H9 (cell line): ENCODE measurements at regions not wholly inside any gene's neighbourhood (a gene's known extent, or its start where the extent isn't known, plus 50 kb on each side); places are given as distances from the start of the nearest gene placed in this dataset.

Experiments
- DNase-seq: peaks from one replicate; pipeline ENCODE4 v3.0.0-alpha.2; 2017
- H2AFZ ChIP-seq: one replicate; pipeline ENCODE4 v1.6.1; 2013; ENCODE audit warnings: mild to moderate bottlenecking, low read length, control low read depth, moderate library complexity
- H2AK5ac ChIP-seq: 2 replicates; pipeline ENCODE4 v1.6.1; 2013; ENCODE audit warnings: low read length, control low read depth, mixed read lengths; ENCODE audit not compliant: insufficient read length
- H2BK120ac ChIP-seq: one replicate; pipeline ENCODE4 v1.6.1; 2013; ENCODE audit warnings: low read depth, mild to moderate bottlenecking, low read length, control low read depth, inconsistent platforms; ENCODE audit not compliant: poor library complexity, severe bottlenecking
- H2BK12ac ChIP-seq: 2 replicates; pipeline ENCODE4 v1.6.1; 2013; ENCODE audit warnings: low read length, control low read depth, mixed read lengths, low read depth; ENCODE audit not compliant: insufficient read length
- H2BK15ac ChIP-seq: 2 replicates; pipeline ENCODE4 v1.6.1; 2013; ENCODE audit warnings: low read depth, low read length, control low read depth
- H2BK20ac ChIP-seq: one replicate; pipeline ENCODE4 v1.6.1; 2013; ENCODE audit warnings: low read depth, mild to moderate bottlenecking, low read length, control low read depth, inconsistent platforms; ENCODE audit not compliant: poor library complexity, severe bottlenecking
- H2BK5ac ChIP-seq: 2 replicates; pipeline ENCODE4 v1.6.1; 2013; ENCODE audit warnings: low read length, control low read depth, mixed read lengths; ENCODE audit not compliant: insufficient read length
- H3K14ac ChIP-seq: 2 replicates; pipeline ENCODE4 v1.6.1; 2013; ENCODE audit warnings: low read length, control low read depth; ENCODE audit not compliant: insufficient read depth
- H3K18ac ChIP-seq: 2 replicates; pipeline ENCODE4 v1.6.1; 2013; ENCODE audit warnings: low read depth, mild to moderate bottlenecking, mixed read lengths, low read length, control low read depth; ENCODE audit not compliant: insufficient read length
- H3K23ac ChIP-seq: 2 replicates; pipeline ENCODE4 v1.6.1; 2013; ENCODE audit warnings: low read length, control low read depth, mixed read lengths, low read depth; ENCODE audit not compliant: insufficient read length
- H3K23me2 ChIP-seq: 2 replicates; pipeline ENCODE4 v1.6.1; 2013; ENCODE audit warnings: low read depth, mild to moderate bottlenecking, mixed read lengths, low read length, control low read depth; ENCODE audit not compliant: insufficient read length, poor library complexity, severe bottlenecking
- H3K27ac ChIP-seq: 2 replicates; pipeline ENCODE4 v1.5.1; 2013; ENCODE audit warnings: low read length, control low read depth, mixed read lengths, low read depth; ENCODE audit not compliant: insufficient read length
- H3K27me3 ChIP-seq: 2 replicates; pipeline ENCODE4 v1.6.1; 2013; ENCODE audit warnings: low read length, control low read depth, inconsistent platforms; ENCODE audit not compliant: insufficient read depth
- H3K4ac ChIP-seq: 2 replicates; pipeline ENCODE4 v1.6.1; 2013; ENCODE audit warnings: low read depth, mild to moderate bottlenecking, control low read depth, inconsistent platforms, low read length, moderate library complexity
- H3K4me1 ChIP-seq: 2 replicates; pipeline ENCODE4 v1.6.1; 2013; ENCODE audit warnings: low read length, control low read depth, inconsistent platforms; ENCODE audit not compliant: insufficient read depth
- H3K4me2 ChIP-seq: 2 replicates; pipeline ENCODE4 v1.6.1; 2013; ENCODE audit warnings: low read length, control low read depth, mixed read lengths; ENCODE audit not compliant: insufficient read length, insufficient read depth
- H3K56ac ChIP-seq: 2 replicates; pipeline ENCODE4 v1.6.1; 2013; ENCODE audit warnings: low read depth, mild to moderate bottlenecking, mixed read lengths, low read length, control low read depth; ENCODE audit not compliant: insufficient read length
- H3K79me1 ChIP-seq: 2 replicates; pipeline ENCODE4 v1.6.1; 2013; ENCODE audit warnings: low read depth, mild to moderate bottlenecking, moderate library complexity, low read length, control low read depth, inconsistent platforms; ENCODE audit not compliant: insufficient read depth, poor library complexity, severe bottlenecking
- H3K79me2 ChIP-seq: 2 replicates; pipeline ENCODE4 v1.6.1; 2013; ENCODE audit warnings: low read length, control low read depth, inconsistent platforms; ENCODE audit not compliant: insufficient read depth
- H3K9ac ChIP-seq: 2 replicates; pipeline ENCODE4 v1.6.1; 2013; ENCODE audit warnings: low read length, control low read depth, mixed read lengths; ENCODE audit not compliant: insufficient read length; ENCODE audit errors: extremely low read depth
- H3K9me3 ChIP-seq: one replicate; pipeline ENCODE4 v1.6.1; 2013; ENCODE audit warnings: low read depth, low read length, inconsistent platforms; ENCODE audit not compliant: control insufficient read depth
- H3T11ph ChIP-seq: one replicate; pipeline ENCODE4 v1.6.1; 2013; ENCODE audit warnings: mild to moderate bottlenecking, low read length, control low read depth, inconsistent platforms
- H4K20me1 ChIP-seq: one replicate; pipeline ENCODE4 v1.6.1; 2013; ENCODE audit not compliant: control insufficient read depth, insufficient read length, insufficient read depth
- H4K5ac ChIP-seq: 2 replicates; pipeline ENCODE4 v1.6.1; 2013; ENCODE audit warnings: low read depth, mild to moderate bottlenecking, mixed read lengths, low read length, control low read depth; ENCODE audit not compliant: insufficient read length
- H4K8ac ChIP-seq: replicated peaks from 2 replicates; pipeline ENCODE4 v1.6.1; 2013; ENCODE audit warnings: low read length, control low read depth, mixed read lengths, low read depth; ENCODE audit not compliant: insufficient read length
- H4K91ac ChIP-seq: 2 replicates; pipeline ENCODE4 v1.6.1; 2013; ENCODE audit warnings: low read depth, mild to moderate bottlenecking, moderate library complexity, mixed read lengths, low read length, control low read depth; ENCODE audit not compliant: insufficient read length
- H3K27ac Mint-ChIP-seq, 3 experiments: 2 replicates in 2 of 3; 3 replicates in 1 of 3; pipeline ENCODE4 v1.8.0; 2020 to 2021; ENCODE audit warnings: mixed read lengths in 3 of 3, mild to moderate bottlenecking in 1 of 3, moderate library complexity in 1 of 3
- H3K27me3 Mint-ChIP-seq: 2 replicates; pipeline ENCODE4 v1.8.0; 2021; ENCODE audit warnings: low read depth, mild to moderate bottlenecking, moderate library complexity, mixed read lengths
- H3K36me3 Mint-ChIP-seq, 3 experiments: 2 replicates in 2 of 3; 3 replicates in 1 of 3; pipeline ENCODE4 v1.8.0; 2020 to 2021; ENCODE audit warnings: low read depth in 3 of 3, mixed read lengths in 3 of 3; ENCODE audit not compliant: insufficient read depth in 1 of 3
- H3K4me1 Mint-ChIP-seq, 2 experiments: 2 replicates each; pipeline ENCODE4 v1.8.0; 2020; ENCODE audit warnings: mixed read lengths in 2 of 2
- H3K4me3 Mint-ChIP-seq, 2 experiments: 2 replicates in 1 of 2; 3 replicates in 1 of 2; pipeline ENCODE4 v1.8.0; 2020 to 2021; ENCODE audit warnings: mild to moderate bottlenecking in 2 of 2, mixed read lengths in 2 of 2, moderate library complexity in 1 of 2
- H3K9me3 Mint-ChIP-seq, 2 experiments: 2 replicates in 1 of 2; 3 replicates in 1 of 2; pipeline ENCODE4 v1.8.0; 2020; ENCODE audit warnings: mild to moderate bottlenecking in 2 of 2, mixed read lengths in 2 of 2, moderate library complexity in 1 of 2
- WGBS: extraction: QIAGEN DNeasy Blood & Tissue Kit; methylation state at CpG from one replicate; pipeline ENCODE4 v1.1.7; 2013; ENCODE audit warnings: missing lambda C conversion rate, low lambda C conversion rate, mixed read lengths; ENCODE audit not compliant: insufficient read length; ENCODE audit errors: extremely low coverage; 5-methylcytosine and 5-hydroxymethylcytosine counted together
- TF ChIP-seq, protein P1 (sequence below): fragments of 200-600 bp; sonication (generic); conservative IDR thresholded peaks from 3 replicates; pipeline ENCODE4 v1.8.0; 2021; ENCODE audit warnings: antibody characterized with exemption, mild to moderate bottlenecking

DNA sequence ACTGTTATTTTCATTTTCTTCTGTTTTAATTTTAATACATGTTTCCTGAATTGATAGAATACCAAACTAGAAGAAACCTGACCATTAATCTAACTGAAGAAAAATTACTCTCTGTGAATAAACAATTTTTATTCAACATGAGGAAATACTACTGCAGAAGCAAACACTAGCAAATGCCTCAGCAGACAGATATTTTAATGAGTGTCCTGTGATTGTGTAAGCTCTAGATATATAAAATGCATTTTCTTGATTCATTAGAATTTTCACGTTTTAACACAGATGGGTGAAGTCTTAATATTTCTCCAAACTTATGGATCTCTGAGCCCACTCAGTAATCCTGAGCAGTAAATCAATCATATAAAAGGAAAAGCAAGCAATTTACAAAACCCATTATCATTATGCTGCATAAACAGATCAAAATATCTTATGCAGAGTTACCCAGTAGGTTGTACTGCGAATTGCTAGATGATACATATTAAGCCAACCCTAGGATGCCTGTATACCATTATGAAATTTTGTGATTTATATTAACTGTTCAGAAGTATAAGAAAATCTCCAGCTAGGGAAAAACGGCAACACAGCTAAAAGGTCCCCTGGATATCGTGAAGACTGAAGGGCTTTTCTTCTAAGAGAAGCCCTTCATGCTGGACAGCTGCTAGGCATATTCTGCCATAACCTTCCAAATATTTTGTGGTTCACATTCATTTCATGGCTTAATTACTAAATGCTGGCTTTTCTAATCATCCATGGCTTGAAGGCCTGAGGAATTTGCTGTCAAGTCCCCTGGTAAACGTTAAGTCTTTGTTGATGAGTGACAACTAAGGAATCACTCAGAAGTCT lies 157.7 kb upstream of the TGFBR2 start:
- Histone ChIP-seq H3K14ac (no peak overlapping the region), H3K9me3 (no peaks in the 10 kb centered on the region), H4K5ac (no peak overlapping the region), H3K4me2 (no peak overlapping the region), H3K9ac (no peak overlapping the region), H3K18ac (no peak overlapping the region), H3K4ac (no peak overlapping the region), H4K91ac (no peak overlapping the region), H2BK20ac (no peak overlapping the region), H3K79me1 (no peaks in the 10 kb centered on the region), H2AK5ac (no peak overlapping the region), H3K23me2 (no peaks in the 10 kb centered on the region), H3K4me1 (no peaks in the 10 kb centered on the region), H2BK120ac (no peak overlapping the region), H3T11ph (no peak overlapping the region), H3K27me3 (no peaks in the 10 kb centered on the region), H3K23ac (no peak overlapping the region), H4K8ac (no peak overlapping the region), H4K20me1 (no peaks in the 10 kb centered on the region), H3K27ac (no peak overlapping the region), H2BK12ac (no peak overlapping the region), H3K56ac (no peak overlapping the region), H2AFZ (no peak overlapping the region), H2BK5ac (no peak overlapping the region), H3K79me2 (no peaks in the 10 kb centered on the region), H2BK15ac (no peak overlapping the region)
- H3K27ac Mint-ChIP-seq = no peak overlapping the region
- peaks cover 0 to 7% (median 3%) of the 10 kb centered on the region in 3 experiments; a peak in 2 of 7 replicates for H3K36me3 Mint-ChIP-seq
- TF ChIP-seq, protein P1, sequence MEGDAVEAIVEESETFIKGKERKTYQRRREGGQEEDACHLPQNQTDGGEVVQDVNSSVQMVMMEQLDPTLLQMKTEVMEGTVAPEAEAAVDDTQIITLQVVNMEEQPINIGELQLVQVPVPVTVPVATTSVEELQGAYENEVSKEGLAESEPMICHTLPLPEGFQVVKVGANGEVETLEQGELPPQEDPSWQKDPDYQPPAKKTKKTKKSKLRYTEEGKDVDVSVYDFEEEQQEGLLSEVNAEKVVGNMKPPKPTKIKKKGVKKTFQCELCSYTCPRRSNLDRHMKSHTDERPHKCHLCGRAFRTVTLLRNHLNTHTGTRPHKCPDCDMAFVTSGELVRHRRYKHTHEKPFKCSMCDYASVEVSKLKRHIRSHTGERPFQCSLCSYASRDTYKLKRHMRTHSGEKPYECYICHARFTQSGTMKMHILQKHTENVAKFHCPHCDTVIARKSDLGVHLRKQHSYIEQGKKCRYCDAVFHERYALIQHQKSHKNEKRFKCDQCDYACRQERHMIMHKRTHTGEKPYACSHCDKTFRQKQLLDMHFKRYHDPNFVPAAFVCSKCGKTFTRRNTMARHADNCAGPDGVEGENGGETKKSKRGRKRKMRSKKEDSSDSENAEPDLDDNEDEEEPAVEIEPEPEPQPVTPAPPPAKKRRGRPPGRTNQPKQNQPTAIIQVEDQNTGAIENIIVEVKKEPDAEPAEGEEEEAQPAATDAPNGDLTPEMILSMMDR = no peak
- no peaks in the 10 kb centered on the region for H3K4me1 Mint-ChIP-seq
- H3K4me3 Mint-ChIP-seq = no peak overlapping the region
- WGBS = no CpG with 5 or more reads among the region's 5 CpGs
- H3K27me3 Mint-ChIP-seq = no peaks in the 10 kb centered on the region
- peaks cover 4 to 10% of the 10 kb centered on the region in 2 experiments; a peak in 2 of 5 replicates for H3K9me3 Mint-ChIP-seq
- DNase-seq = no peak
